NB4 (cell line): ENCODE measurements at regions not wholly inside any gene's neighbourhood (a gene's known extent, or its start where the extent isn't known, plus 50 kb on each side); places are given as distances from the start of the nearest gene placed in this dataset.

Experiments used
- CTCF ChIP-seq: IDR thresholded peaks from one replicate; pipeline ENCODE4 v1.5.1; 2012; ENCODE audit warnings: low read depth, low read length
- POLR2A ChIP-seq: IDR thresholded peaks from 2 replicates; pipeline ENCODE4 v1.6.1; 2011; ENCODE audit warnings: mild to moderate bottlenecking; ENCODE audit not compliant: insufficient read length; ENCODE audit errors: extremely low read depth

- TF ChIP-seq CTCF (no peak), POLR2A (no peak)
These were observed 51.2 kb upstream of the SEMA3A start for GRCh38 chr7:84245835-84246234.
